ENCODE measurements at regions not wholly inside any gene's neighbourhood (a gene's known extent, or its start where the extent isn't known, plus 50 kb on each side); places are given as distances from the start of the nearest gene placed in this dataset.

- TF ChIP-seq CTCF (IDR thresholded peaks at IDR 0.05; ENCODE audit: borderline replicate concordance, extremely low read depth, low read length, poor library complexity, severe bottlenecking) (no peak), EZH2 (IDR thresholded peaks at IDR 0.05; ENCODE audit: borderline replicate concordance, low read depth, low read length, severe bottlenecking) (no peak)
- no peak for ATAC-seq (ENCODE audit: insufficient read depth, low read depth)
- no peaks in the 10 kb centered on the region for H3K79me2 ChIP-seq (ENCODE audit: insufficient read depth, low read length)
- H2AFZ ChIP-seq (ENCODE audit: low read depth, low read length) = no peak overlapping the region
- no peaks in the 10 kb centered on the region for H3K4me1 ChIP-seq (ENCODE audit: insufficient read depth, low read length)
- H4K20me1 ChIP-seq (ENCODE audit: insufficient read depth, low read length) = no peaks in the 10 kb centered on the region
- H3K4me2 ChIP-seq (ENCODE audit: insufficient read depth, low read length) = no peak overlapping the region
- DNase-seq = no peak
- H3K36me3 ChIP-seq (ENCODE audit: insufficient read depth, low read length) = no peaks in the 10 kb centered on the region
- H3K9ac ChIP-seq (ENCODE audit: low read depth, low read length) = no peak overlapping the region
- no peaks in the 10 kb centered on the region for H3K27me3 ChIP-seq (ENCODE audit: insufficient read depth, low read length, poor library complexity)
- no peak overlapping the region for H3K4me3 ChIP-seq (ENCODE audit: low read depth in 1 of 2, low read length in 2 of 2)
- H3K9me3 ChIP-seq (ENCODE audit: insufficient read depth, low read length, severe bottlenecking) = no peaks in the 10 kb centered on the region
- no peak overlapping the region for H3K27ac ChIP-seq (ENCODE audit: low read length)
Observed at GRCh38 chr2:58376592-58376991, 135.5 kb upstream of the FANCL start.

GRCh38 chr2:58369594-58369993 lies 128.5 kb upstream of the FANCL start:
- no peaks in the 10 kb centered on the region for H3K36me3 ChIP-seq (ENCODE audit: insufficient read depth, low read length)
- H3K79me2 ChIP-seq (ENCODE audit: insufficient read depth, low read length) = no peaks in the 10 kb centered on the region
- H2AFZ ChIP-seq (ENCODE audit: low read depth, low read length) = no peak overlapping the region
- H4K20me1 ChIP-seq (ENCODE audit: insufficient read depth, low read length) = no peaks in the 10 kb centered on the region
- H3K9ac ChIP-seq (ENCODE audit: low read depth, low read length) = no peak overlapping the region
- DNase-seq (no peak), ATAC-seq (ENCODE audit: insufficient read depth, low read depth) (no peak)
- TF ChIP-seq CTCF (IDR thresholded peaks at IDR 0.05; ENCODE audit: borderline replicate concordance, extremely low read depth, low read length, poor library complexity, severe bottlenecking) (no peak), EZH2 (IDR thresholded peaks at IDR 0.05; ENCODE audit: borderline replicate concordance, low read depth, low read length, severe bottlenecking) (no peak)
- H3K4me3 ChIP-seq (ENCODE audit: low read depth in 1 of 2, low read length in 2 of 2) = no peak overlapping the region
- H3K27ac ChIP-seq (ENCODE audit: low read length) = no peak overlapping the region
- H3K27me3 ChIP-seq (ENCODE audit: insufficient read depth, low read length, poor library complexity) = no peaks in the 10 kb centered on the region
- no peak overlapping the region for H3K4me2 ChIP-seq (ENCODE audit: insufficient read depth, low read length)
- H3K9me3 ChIP-seq (ENCODE audit: insufficient read depth, low read length, severe bottlenecking) = no peaks in the 10 kb centered on the region
- no peaks in the 10 kb centered on the region for H3K4me1 ChIP-seq (ENCODE audit: insufficient read depth, low read length)

- DNase-seq = no peak
Observed at GRCh38 chr2:58364098-58364497, 123.0 kb upstream of the FANCL start.

More at GRCh38 chr2:58364098-58364497, 123.0 kb upstream of the FANCL start:
- Histone ChIP-seq H3K4me2 (ENCODE audit: insufficient read depth, low read length) (no peak overlapping the region), H2AFZ (ENCODE audit: low read depth, low read length) (no peak overlapping the region), H3K9ac (ENCODE audit: low read depth, low read length) (no peak overlapping the region), H3K4me3 (ENCODE audit: low read depth in 1 of 2, low read length in 2 of 2) (no peak overlapping the region), H3K9me3 (ENCODE audit: insufficient read depth, low read length, severe bottlenecking) (no peaks in the 10 kb centered on the region), H3K27me3 (ENCODE audit: insufficient read depth, low read length, poor library complexity) (no peaks in the 10 kb centered on the region), H3K36me3 (ENCODE audit: insufficient read depth, low read length) (no peaks in the 10 kb centered on the region), H3K27ac (ENCODE audit: low read length) (no peak overlapping the region), H4K20me1 (ENCODE audit: insufficient read depth, low read length) (no peaks in the 10 kb centered on the region), H3K4me1 (ENCODE audit: insufficient read depth, low read length) (no peaks in the 10 kb centered on the region), H3K79me2 (ENCODE audit: insufficient read depth, low read length) (no peaks in the 10 kb centered on the region)
- TF ChIP-seq CTCF (IDR thresholded peaks at IDR 0.05; ENCODE audit: borderline replicate concordance, extremely low read depth, low read length, poor library complexity, severe bottlenecking) (no peak), EZH2 (IDR thresholded peaks at IDR 0.05; ENCODE audit: borderline replicate concordance, low read depth, low read length, severe bottlenecking) (no peak)
- ATAC-seq (ENCODE audit: insufficient read depth, low read depth) = no peak
